DMS 273 treated with DMSO at 0.1 percent for 48 hours (cell line): ENCODE measurements at regions not wholly inside any gene's neighbourhood (a gene's known extent, or its start where the extent isn't known, plus 50 kb on each side); places are given as distances from the start of the nearest gene placed in this dataset.
"Not testable (repeated sequence)": the region's sequence is repeated elsewhere in the genome, so short reads cannot be mapped to it uniquely, and the experiment has no call there.

Experiments used
- DNase-seq: peaks from one replicate; lab custom pipeline; 2025; lab: John Stamatoyannopoulos, UW

GRCh38 chr3:178349218-178349596 lies 187.0 kb upstream of the KCNMB2 start:
- not testable (repeated sequence) for DNase-seq

- no peak for DNase-seq
Measured at GRCh38 chr3:178350763-178351162, 185.5 kb upstream of the KCNMB2 start.

DNA sequence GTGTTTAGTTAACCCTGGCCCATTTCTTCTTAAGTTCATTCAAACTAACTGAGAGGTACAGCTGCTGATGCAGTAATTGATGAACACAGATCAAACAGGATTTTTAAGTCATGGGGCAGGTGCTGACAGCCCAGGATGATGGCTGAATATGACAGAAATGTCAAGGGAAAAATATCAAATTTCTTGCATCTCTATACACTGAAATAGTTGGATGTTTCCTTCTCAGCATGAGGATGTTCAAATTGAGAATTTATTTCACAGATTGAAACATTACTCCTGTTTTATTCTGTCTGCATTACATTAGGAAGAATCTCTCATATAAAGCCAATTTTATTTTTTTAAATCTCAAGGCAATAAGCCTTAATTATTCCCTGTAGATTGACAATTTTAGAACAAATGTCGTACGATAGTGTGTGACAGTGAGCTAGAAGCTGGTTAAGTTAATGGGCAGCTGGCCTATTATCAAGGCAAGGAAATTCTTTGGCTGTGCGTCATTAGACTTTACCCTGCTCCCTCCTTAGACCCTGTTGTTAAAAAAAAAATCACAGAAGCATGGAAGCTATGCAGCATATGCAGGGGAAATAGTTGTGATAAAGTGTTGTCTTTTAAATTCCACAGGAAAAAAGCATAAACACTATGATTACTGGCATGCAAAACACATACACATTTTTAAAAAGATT lies 183.8 kb upstream of the KCNMB2 start:
- peak; percentile 4 for DNase-seq

- DNase-seq, result no peak
Measured at GRCh38 chr3:178353006-178353694, 183.1 kb upstream of the KCNMB2 start.

GRCh38 chr3:178359728-178360127 lies 176.5 kb upstream of the KCNMB2 start:
- no peak for DNase-seq

- DNase-seq, result not testable (repeated sequence)
Measured at GRCh38 chr3:178363048-178363447, 173.2 kb upstream of the KCNMB2 start.

DNA sequence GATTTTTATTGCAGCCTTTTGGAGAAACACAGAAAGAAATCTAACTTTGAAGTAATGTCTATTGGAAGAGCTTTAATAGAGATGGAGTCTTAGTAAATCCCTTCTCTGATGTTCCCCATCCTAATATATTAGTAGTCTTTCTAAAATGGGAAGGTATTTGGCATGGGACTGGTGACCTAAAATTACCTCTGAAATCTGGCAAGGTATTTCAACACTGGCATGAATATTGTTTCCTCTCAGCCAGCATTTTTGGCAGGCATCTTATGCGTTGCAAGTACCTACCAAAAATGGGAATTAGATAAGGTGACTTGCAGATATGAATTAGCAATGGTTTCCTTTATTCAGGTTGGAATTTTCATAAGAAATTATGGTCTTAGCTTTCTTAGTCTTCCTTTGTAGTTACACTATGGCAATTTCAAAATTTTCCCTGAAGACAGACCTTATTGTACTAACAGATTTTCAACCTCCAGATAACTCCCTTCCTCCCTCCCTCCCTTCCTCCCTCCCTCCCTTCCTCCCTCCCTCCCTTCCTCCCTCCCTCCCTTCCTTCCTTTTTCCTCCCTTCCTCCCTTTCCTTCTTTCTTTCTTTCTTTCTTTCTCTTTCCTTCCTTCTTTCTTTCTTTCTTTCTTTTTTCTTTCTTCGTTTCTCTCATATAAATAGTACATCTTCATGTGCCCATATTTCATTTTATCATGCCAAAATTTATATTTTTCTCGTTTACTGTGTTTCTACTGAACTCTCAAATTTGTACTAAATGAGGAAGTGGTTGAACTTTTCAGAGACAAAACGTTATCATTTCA lies 168.2 kb upstream of the KCNMB2 start:
- DNase-seq, result peak; percentile 4

DNA sequence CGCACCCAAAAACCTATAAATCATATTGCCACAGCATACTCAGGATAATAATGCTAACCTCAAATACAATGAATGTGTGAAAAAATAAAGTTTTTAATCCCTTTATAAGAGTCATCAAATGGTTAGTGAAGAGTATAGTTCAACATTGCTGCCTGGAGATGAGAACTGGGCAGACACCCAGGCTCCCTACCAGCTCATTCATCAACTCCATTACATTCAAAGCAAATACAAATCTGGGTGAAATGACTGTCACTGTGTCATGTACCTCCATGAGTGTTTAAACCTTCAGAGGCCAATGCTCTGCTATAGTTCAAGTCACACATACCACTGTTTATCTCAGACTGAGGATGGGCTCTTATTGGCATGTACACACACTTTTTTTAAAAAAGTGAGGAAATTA lies 167.2 kb upstream of the KCNMB2 start:
- DNase-seq, result no peak

- DNase-seq, result no peak
Measured at GRCh38 chr3:178369811-178370210, 166.4 kb upstream of the KCNMB2 start.

- no peak for DNase-seq
Measured at GRCh38 chr3:178370387-178370786, 165.8 kb upstream of the KCNMB2 start.

DNA sequence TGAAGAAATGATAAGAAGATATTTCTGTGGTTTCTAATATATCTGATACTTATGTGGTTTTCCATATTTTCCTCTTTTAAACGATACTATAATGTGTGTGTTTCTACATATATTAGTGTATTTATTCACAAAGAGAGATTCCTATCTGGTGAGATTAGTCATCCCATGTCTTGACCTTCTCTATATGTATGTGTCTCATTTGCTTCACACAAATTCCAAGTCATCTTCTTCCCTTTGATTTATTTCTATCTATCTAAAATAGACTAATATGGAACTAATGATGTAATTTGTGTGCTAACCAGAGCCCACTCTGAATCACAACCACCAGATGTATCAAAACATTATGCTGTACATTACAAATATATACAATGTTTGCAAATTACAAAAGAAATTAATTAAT lies 154.7 kb upstream of the KCNMB2 start:
- DNase-seq, result no peak

DNA sequence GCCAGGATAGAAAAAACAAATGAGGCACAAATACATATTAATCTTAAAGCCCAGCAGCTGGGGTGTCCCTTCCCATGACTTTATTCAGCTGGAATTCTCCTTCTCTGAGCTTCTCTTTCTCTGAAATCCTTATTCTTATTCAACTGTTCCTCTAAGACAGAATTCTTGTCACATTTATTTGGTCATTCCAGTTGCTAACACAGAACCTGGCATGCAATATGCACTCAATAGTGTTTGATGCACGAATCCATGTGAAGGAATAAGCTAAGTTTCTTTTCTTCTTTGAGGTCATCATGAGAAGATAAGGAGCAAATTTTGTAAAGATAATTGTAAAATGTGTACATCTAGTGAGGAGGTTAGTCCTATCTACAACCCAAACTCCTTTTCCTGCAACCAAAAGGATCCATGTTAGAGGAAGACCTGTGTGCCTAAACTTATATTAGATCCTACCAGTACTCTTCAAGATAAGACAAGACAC lies 154.2 kb upstream of the KCNMB2 start:
- no peak for DNase-seq

DNA sequence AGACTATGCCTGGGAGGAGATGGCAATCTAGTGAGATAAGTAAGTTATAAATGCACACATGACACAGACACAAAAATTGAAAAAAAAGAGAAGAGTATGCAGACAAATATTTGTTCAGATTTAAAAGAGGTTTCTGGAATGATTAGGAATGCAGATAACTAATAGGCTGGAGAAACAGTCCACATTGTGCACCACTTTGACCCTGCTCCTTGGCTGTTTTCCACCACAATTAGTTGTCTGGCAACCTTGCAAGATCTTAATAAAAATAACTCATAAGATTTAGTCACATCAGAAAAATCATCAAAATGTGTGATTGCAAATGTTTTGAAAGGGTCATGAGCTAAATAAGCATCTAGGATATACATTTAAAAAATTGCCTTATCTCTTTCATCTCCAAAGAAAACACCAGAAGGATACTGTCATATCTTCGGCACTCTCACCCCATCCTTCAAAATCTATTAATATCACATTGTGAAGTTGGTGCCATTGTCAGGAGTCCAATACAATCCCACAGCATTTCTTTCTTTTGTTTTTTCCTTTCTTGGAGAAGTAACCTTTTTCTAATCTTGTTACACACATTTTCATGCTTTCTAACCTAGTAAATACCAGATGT lies 153.7 kb upstream of the KCNMB2 start:
- DNase-seq, result no peak

DNA sequence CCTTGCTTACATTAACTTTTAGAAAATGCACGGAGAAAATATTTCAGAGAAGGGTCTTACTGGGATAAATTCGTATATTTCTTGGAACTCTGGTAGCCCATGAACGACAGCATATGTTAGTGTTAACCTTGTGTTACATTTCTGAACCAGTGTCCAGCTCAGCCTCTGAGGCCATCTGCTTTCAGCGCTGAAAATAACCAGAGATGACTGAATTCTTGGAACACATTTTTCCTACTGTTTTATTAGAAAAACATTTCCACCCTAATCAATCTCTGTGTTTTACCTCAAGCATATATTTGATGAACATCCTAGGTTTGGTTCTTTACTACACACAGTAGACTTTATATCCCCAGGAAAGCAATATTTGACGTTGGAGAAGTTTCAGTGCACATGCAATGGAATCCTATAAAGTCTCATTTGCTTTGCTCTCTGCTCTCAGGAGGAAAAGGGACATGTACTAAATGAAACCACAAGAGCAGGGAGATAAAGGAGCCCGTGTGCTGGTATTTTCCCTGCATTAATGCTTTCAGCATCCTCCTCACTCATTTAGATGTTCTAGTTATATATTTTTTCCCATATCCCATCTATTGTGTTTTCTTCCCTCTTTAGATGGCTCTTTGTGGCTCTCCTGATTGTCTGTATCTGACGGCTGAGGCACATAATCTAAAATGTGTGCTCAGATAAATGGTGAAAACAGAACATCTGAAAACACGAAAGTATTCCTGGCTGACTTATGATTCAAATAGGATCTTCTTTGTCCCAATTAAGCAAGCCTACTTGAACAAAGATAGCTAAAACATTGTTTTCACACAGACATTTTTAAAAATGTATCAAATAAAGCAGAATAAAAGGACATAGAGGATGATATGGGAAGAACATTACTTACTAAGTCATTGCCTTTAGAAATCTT lies 151.7 kb upstream of the KCNMB2 start:
- DNase-seq, result no peak

DNA sequence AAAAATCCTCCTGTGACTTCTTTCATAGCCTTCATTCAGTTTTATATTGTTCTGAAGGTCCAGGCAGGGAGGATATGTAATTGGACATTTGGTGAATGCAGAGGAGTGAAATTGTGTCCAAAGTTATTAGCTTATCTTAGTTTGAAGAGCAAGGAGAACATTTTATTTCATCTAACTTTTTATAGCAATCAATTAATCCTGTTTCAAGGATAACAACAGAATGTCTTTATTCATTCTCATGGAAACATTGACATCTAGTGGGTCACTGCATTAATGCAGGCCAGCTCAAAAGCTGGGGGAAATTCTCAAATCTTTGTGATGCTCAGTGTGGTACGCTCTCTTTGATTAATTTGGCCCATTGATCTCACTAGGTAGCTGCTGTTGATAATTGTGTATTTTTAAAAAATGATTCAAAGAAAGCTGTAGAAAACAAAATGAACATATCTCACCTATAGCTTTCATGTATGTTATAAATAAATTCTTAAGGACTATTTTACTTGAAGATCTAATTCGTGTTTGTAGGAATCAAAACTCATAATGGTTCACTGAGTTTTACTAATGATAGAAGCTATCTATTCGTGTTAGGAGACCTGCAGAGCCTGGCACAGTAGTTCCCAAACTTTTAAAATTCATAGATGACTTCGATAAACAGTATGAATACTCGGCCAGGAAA lies 150.8 kb upstream of the KCNMB2 start:
- peak; percentile 31 for DNase-seq

DNA sequence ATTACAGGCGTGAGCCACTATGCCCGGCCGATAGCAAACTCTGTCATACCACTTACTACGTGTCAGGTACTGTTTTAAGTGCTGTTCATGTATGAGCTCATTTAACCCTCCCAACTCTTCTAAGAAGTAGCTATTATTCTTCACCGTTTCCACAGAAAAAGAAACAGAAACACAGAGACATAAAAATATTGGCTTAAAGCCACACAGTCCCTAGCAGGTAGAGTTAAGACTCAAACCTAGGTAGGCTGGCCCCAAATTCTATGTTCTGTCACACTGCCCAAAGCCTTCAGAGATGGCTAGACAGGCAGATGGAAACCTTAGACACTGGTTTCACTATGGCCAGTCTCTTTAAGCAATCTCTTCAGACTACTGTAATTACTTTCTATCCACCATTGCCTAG lies 149.8 kb upstream of the KCNMB2 start:
- no peak for DNase-seq

DNA sequence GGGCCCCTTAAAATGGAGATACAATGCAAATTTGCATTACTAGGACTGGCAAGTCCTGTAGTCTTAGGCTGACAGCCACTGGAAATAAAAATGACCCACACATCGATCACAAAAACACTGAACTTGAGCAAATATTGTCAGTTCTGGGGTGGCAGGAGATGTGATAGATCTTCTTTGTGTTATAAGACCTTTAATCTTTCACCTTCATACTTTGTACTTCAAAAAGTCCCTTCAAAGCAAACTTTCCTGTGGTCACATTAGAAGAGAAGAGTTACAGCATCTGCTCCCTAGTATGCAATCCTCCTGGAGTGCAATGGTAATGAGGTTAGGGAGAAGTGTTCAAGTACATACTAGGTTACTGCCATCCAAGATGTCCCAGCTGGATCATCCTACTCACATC lies 149.4 kb upstream of the KCNMB2 start:
- no peak for DNase-seq

- no peak for DNase-seq
Measured at GRCh38 chr3:178388473-178388872, 147.8 kb upstream of the KCNMB2 start.

DNA sequence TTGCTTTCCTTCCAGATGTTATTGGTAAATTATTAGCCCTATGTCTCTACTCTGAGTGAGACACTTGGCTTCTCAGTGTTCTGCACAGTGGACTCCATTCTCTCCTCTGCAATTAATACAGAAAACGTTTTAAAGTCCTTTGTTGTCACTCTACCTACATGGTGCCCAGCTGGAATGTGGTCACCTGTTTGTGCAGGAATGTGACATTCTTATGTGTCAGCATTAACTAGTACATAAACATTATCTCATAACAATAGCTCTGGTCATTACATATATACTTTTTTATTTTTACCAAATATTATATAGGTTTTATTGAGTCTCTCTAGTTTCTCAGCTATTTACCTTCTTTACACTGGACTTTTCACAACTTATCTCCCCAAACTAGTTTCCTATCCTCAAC lies 147.0 kb upstream of the KCNMB2 start:
- DNase-seq, result no peak

GRCh38 chr3:178392511-178392926 lies 143.7 kb upstream of the KCNMB2 start:
- no peak for DNase-seq

- DNase-seq, result no peak
Measured at GRCh38 chr3:178393146-178393545, 143.1 kb upstream of the KCNMB2 start.
